GM13976 (cell line): ENCODE measurements at regions not wholly inside any gene's neighbourhood (a gene's known extent, or its start where the extent isn't known, plus 50 kb on each side); places are given as distances from the start of the nearest gene placed in this dataset.

ENCODE experiments used
- DNase-seq: peaks from one replicate; pipeline ENCODE4 v3.0.0; 2012; ENCODE audit warnings: low spot score
- CTCF ChIP-seq: IDR thresholded peaks from 2 replicates; pipeline ENCODE4 v1.5.1; 2012; ENCODE audit warnings: borderline replicate concordance, mild to moderate bottlenecking; ENCODE audit not compliant: insufficient read depth; ENCODE audit errors: extremely low read depth, missing control alignments, control extremely low read depth
- in situ Hi-C: fragments of 300-500 bp; cut with MboI; formaldehyde crosslinking; loops from one replicate; pipeline ENCODE4 v1.12.0; 2022; ENCODE audit warnings: low sequenced_read_pairs, mixed read lengths, inconsistent platforms; ENCODE audit not compliant: unreplicated experiment

GRCh38 chr16:51562891-51563290 is 411.8 kb upstream of the SALL1 start:
- in situ Hi-C loops, result no loop called here
- no peak for DNase-seq
- no peak for TF ChIP-seq CTCF

- in situ Hi-C loops, result no loop called here
- TF ChIP-seq CTCF, result no peak
- no peak for DNase-seq
Observed at GRCh38 chr16:51559901-51560300, 408.8 kb upstream of the SALL1 start.

GRCh38 chr16:51557670-51558069 is 406.6 kb upstream of the SALL1 start:
- in situ Hi-C loops, result no loop called here
- DNase-seq, result no peak
- TF ChIP-seq CTCF, result no peak

- no peak for TF ChIP-seq CTCF
- DNase-seq, result no peak
- in situ Hi-C loops, result no loop called here
Observed at GRCh38 chr16:51556694-51557340, 405.7 kb upstream of the SALL1 start.

GRCh38 chr16:51553910-51554309 is 402.8 kb upstream of the SALL1 start:
- DNase-seq, result no peak
- no peak for TF ChIP-seq CTCF
- in situ Hi-C loops, result no loop called here

- no peak for TF ChIP-seq CTCF
- no peak for DNase-seq
- in situ Hi-C loops, result no loop called here
Observed at GRCh38 chr16:51553314-51553713, 402.2 kb upstream of the SALL1 start.

GRCh38 chr16:51550800-51551347 is 399.8 kb upstream of the SALL1 start:
- in situ Hi-C loops, result no loop called here
- no peak for DNase-seq
- no peak for TF ChIP-seq CTCF
